ENCODE measurements at regions not wholly inside any gene's neighbourhood (a gene's known extent, or its start where the extent isn't known, plus 50 kb on each side); places are given as distances from the start of the nearest gene placed in this dataset.

DNA sequence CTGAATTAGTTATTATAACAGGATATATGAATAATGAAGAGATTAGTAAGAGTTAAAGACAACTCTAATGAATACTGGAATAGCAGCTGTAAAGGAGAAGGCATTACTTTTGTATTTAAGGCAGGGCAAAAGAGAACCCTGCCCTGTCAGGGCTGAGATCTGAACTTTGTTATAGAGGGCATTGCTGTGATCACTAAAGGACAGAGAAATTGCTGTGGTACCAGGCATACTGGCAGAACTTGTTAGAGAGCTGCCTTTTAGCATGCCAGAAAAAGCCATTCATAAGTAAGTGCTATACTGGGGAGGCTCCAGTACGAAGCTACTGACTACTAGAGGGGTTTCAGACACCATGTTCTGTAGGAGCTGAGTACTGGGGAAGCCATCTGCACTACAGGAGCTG lies 481.8 kb downstream of the SEMA3D start:
- DNase-seq: no peak
- no peak for ATAC-seq (ENCODE audit: poor library complexity)
- intact Hi-C loops (cut with DNase I): no loop called here

DNA sequence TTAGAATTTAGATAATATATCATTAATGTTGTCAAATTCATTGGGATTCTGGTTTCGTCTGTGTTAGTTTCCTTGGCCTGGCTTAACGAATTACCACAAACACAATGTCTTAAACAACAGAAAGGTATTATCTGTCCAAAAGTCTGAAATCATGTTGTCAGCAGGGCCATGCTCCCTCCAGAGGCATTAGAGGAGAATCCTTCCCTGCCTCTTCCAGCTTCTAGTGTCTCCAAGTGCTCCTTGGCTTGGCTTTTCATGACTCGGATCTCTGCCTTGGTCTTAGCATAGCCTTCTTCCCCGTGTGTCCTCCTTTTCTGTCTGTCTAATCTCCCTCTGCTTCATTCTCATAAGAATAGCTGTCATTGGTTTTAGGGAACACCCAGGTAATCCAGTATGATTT lies 482.5 kb downstream of the SEMA3D start:
- intact Hi-C loops (cut with DNase I): no loop called here
- ATAC-seq (ENCODE audit: poor library complexity) (no peak), DNase-seq (no peak)

DNA sequence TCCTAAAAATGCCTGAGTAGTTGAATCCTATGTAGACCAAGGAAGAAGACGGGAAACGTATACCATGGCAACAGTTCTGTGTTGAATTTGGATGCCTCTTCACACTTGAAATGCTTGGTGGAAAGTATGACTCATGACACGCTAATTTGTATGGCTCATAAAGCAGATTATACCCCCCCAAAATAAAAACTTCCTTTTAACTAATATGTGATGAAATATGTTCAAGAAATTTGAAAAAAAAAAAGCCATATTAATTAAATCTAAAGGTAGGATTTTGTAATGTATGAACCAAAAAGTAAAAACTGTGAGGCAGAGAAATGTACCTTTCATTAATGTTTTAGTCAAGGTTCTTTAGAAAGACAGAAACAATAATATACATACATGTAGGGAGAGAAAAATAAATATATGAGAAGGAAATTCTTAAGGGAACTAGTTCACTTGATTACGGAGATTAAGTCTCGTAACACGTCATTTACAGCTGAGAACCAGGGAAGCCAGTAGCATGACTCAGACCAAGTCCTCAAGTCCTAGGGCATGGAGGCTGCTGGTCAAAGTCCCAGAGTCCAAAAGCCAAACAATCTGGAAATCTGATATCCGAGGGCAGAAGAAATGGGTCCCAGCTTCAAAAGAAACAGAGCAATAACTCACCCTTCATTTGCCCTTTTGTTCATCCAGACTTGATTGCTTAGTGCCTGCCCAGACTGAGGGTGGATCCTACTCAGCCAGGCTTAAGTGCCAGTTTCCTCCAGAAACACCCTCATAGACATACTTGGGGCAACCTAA lies 485.1 kb downstream of the SEMA3D start:
- intact Hi-C loops (cut with DNase I): no loop called here
- DNase-seq (no peak), ATAC-seq (ENCODE audit: poor library complexity) (no peak)

DNA sequence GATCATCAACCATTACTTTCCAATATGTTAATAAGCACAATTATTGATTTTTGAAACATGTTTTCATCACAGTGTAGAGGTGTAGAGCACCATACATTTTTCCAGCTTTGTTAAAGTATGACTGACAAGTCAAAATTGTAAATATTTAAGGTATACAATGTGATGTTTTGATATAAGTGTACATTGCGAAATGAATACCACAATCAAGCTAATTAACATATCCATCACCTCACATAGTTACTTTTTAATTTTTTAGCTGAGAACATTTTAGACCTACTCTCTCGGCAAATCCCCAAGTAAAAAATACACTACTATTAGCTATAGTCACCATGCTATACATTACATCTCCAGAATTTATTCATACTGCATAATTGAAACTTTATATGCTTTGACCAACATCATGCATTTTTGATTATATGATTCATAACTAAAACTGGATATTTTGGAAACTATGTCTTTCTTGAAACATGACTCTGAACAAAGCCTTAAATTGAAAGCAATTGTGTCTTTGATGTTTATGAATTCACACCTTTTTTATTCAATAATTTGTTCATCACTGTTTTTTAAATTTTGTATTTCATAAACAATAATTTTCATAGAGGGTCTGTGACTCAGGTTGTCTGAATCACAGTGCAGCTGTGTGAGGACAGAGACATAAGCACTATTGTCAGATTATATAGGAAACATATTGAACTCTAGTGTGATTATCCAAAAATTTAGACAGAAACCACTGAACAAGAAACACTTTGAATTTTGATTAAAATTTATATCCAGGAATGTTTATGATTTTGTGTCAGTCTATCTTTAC lies 486.1 kb downstream of the SEMA3D start:
- DNase-seq (no peak), ATAC-seq (ENCODE audit: poor library complexity) (no peak)
- intact Hi-C loops (cut with DNase I): no loop called here

DNA sequence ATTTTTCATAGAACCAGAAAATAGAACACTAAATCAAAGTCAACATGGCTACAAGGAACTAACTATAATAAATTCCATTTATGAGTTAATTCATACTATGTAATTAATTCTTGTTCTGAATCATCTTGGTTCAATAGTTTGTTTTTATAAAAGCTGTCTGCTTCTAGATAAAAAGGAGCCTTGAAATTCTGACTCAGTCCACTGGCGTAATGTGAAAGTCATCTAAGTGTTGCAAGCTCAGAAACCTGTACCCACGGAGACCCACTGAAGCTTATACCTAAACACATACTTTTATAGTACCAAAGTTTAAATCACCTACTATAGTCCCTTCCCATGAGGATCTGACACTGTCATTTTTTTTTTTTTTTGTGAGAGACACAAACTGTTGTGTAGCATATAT lies 489.4 kb downstream of the SEMA3D start:
- intact Hi-C loops (cut with DNase I): no loop called here
- ATAC-seq (ENCODE audit: poor library complexity) (no peak), DNase-seq (no peak)

DNA sequence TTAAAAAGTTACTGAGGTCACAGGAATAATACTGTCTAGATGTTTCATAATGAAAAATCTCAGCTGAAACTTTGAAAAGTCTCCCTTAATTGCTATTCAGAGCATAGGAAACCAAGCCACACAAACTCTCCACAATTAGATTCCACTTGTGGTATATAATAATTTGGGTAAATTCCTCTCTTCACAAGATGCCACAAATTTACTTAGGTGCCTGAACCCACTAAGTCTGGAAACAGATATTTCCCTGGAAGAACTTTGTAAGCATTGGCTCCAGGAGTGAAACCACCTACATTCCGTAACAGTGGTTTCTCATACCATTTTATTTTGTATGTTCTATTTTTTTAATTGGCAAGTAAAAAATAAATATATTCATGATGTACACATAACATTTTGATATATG lies 493.4 kb downstream of the SEMA3D start:
- ATAC-seq (ENCODE audit: poor library complexity) (no peak), DNase-seq (no peak)
- intact Hi-C loops (cut with DNase I): no loop called here

DNA sequence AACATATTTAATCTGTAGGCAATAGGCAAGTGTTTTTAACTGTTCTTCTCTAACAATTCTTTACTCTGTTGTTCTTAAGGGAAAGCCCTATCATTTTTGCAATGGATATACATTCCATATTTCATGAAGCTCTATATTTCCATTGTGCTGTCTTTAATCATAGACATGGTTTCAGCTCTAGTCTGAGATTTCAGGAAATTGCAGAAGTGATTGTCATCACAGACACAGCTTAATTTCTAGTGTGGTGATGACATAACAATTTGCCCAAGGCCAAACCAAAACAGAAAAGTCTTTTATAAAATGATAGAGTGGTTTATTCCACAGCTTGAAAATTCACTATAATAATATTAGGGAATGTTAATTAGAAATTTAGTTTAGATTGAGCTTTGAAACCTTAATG lies 494.1 kb upstream of the SEMA3A start:
- DNase-seq (no peak), ATAC-seq (ENCODE audit: poor library complexity) (no peak)
- intact Hi-C loops (cut with DNase I): no loop called here

DNA sequence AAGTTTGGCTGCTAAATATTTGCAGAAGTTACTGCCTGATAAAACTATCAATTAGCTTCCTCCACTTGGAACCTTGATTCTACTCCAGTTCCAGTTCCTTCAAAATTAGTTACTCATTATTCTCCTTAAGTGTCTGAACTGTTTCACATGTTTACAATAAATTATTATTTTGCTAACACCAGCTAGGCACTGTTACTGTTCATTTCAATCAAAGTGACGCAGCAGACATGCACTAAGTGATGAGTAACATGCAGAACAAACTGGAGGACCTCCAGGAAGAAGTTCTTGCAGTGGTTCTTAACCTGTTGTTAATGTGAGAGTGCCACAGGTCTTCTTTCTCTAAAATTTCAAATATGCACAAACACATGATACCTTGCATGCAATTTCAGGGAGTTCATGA lies 491.8 kb upstream of the SEMA3A start:
- DNase-seq: no peak
- no peak for ATAC-seq (ENCODE audit: poor library complexity)

DNA sequence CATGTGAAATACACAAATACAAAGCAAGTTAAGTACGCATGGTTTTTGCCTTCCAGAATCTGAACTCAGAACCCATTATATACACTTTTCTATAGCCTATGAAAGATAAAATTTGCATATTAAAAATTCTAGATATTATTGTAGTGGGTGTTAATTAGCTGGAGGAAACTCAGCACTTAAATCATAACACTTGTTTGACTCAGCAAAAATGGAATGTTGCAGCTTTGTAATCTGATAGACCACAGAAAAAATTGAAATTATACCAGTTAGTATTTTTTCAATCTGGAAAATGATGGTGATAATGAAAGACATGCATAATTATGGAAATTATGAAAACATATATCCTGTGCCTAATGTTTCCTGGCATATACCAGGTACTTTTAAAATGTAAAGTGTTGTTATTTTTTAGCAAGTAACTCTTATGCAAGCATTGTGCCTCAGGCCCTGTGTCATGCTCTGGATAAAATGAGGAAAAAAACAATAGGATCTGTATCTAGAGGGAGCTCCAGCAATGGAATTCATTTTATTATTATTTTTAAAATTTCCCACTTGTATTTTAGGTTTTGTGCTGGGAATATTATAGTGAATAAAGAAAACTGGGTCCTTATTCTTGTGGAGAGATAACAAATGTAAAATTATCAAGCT lies 490.4 kb upstream of the SEMA3A start:
- intact Hi-C loops (cut with DNase I): no loop called here
- no peak for ATAC-seq (ENCODE audit: poor library complexity)
- DNase-seq: no peak

More for the DNA sequence above, 491.8 kb upstream of the SEMA3A start:
- intact Hi-C loops (cut with DNase I): no loop called here

DNA sequence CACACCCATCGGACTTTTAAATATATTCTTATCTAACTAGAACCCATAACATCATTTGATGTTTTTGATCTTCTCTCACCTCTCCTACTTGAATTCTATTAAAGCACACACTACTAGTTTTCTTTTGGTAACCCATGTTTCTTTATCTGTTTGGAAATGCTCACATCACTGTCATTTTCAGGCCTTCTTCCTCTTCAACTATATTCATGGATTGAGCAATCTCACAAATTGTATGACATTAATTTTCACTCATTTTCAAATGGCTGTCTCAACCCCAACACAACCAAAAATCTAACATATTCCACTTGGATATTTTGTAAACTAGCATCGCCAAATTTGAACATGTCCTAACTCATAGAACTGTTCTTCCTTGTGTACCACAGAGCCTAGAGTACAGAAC lies 488.0 kb upstream of the SEMA3A start:
- no peak for ATAC-seq (ENCODE audit: poor library complexity)
- intact Hi-C loops (cut with DNase I): no loop called here
- no peak for DNase-seq

DNA sequence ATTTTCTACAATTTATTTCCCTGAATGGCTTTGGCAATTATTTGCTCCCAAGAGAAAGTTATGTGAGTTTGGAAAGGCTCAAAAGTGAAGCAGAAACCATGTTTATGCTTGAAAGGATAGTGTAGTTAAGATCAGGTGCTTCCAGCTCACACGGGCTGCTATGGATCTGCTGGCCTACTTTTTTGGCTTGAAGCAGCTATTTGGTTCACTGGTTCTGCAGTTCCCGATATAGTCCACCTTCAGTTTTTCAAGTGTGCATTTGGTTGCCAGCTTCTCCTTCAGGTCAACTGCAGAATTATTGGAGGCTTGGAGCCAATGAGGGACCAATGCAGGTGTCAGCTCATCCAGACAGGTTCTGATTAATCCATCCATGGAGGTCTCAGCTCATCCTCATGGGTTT lies 484.3 kb upstream of the SEMA3A start:
- intact Hi-C loops (cut with DNase I): no loop called here

DNA sequence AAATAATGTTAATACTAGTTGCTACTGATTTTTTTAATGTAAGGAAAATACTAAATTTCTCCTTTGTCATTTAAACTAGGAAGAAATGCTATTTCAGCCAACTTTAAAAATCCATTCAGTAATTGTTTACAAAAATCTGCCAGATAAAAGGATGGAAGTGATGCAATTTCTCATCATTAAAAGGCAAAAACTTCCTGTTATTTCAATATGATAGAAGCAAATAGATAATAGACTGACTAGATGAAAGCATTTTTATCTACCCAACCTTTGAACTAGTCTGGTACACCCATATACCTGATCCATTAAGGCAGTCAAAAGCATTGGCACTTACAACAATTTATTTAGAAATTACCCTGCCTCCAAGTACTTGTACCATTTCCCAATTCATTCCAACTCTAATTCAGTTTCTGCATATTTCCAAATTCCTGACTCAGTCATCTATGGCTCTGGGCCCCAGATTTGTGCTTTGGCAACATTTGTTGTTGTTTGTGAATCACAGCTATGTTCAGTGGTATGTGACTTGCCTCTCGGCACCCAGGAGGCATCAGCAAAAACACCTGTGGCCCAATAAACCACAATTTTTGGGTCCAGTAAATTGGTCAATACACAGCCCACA lies 482.6 kb upstream of the SEMA3A start:
- ATAC-seq (ENCODE audit: poor library complexity) (no peak), DNase-seq (no peak)
- intact Hi-C loops (cut with DNase I): no loop called here

More for the DNA sequence above, 484.3 kb upstream of the SEMA3A start:
- DNase-seq (no peak), ATAC-seq (ENCODE audit: poor library complexity) (no peak)

DNA sequence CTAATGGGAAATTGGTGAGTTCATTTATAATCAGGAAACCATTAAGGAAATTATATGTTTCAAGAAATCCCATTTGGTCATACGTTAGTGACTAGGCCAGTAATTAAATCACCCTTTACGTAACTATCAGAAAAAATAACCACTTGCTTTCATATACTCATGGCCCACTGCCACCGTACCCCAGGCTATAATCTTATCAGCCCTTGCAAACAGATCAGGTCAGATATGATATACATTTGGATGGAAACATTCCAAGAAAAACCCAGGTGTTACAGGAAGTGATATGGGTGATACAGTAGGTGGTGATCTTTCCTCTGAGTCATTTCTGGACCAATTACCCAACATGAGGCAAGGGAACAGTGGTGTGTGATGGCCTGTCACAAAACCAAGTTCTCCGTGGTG lies 481.0 kb upstream of the SEMA3A start:
- DNase-seq: no peak
- intact Hi-C loops (cut with DNase I): no loop called here
- ATAC-seq (ENCODE audit: poor library complexity): no peak

DNA sequence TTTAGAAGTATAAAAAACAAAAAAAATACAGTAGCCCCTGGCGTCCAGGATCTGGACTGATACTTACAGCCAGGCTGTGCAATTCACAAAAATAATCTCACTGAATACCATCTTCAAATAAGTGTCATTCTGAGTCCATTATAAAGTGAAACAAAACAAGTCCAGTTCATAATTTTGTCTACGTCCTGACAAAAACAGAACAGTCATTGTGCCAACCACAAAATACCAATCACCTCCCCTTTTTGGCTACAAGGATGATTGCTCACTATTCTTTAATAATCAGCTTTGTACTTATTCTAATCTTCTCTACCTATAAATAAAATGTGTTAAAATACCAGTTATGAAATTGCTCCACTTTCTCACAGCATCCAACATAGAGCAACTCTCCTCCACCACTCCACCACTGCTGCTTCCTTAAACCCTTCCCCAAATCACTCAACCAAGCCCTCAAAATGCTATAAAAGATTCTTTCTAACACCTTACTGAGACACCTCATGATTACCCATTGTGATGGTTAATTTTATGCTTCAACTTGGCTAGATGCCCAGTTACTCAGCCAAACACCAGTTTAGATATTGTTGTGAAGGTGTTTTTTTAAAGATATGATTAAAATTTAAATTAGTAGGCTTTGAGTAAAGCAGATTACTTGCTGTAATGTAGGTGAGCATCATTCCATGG lies 479.8 kb upstream of the SEMA3A start:
- intact Hi-C loops (cut with DNase I): no loop called here
- no peak for ATAC-seq (ENCODE audit: poor library complexity)
- DNase-seq: no peak

DNA sequence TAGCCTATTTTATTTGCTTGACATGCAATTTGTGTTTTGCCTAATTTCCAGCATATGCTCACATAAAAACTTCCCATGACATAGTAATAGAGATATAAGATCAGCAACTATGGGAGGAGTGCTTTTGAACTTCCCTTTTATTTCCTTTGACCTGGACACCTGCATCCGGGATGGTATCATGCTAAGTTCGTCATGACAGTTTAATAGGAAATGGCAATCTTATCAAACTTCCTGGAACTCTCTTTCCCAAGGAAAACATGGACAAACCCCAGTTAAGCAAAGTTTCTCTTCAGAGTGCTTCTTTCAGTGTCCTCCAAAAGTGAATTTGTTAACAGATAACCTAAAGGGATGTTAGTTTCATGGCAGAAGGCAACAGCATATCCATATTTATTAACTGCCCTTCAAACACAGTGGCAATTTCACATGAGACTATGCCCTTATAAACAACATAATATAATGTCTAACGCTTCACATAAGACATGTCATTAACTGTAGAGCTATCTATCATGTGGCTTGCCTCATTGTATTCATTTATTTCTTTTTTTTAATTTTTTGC lies 474.7 kb upstream of the SEMA3A start:
- intact Hi-C loops (cut with DNase I): no loop called here
- ATAC-seq (ENCODE audit: poor library complexity) (no peak), DNase-seq (no peak)

DNA sequence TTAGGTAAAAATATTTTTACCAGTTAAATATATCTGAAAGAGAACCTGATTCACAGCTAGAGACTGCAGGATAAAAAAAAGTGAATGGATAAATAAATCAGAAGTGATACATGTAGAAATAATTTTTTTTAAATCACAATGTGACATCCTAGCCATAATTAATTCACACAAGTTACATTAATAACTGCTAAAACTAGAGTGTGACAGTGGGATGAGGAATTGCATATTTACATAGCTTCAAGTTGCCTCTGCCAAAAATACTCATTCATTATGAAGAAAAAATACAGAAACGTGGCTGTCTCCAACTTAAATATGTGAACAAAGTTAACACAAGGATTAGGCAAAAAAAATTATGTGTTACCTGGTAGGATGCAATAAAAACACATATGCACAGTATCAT lies 473.5 kb upstream of the SEMA3A start:
- DNase-seq (no peak), ATAC-seq (ENCODE audit: poor library complexity) (no peak)
- intact Hi-C loops (cut with DNase I): no loop called here

DNA sequence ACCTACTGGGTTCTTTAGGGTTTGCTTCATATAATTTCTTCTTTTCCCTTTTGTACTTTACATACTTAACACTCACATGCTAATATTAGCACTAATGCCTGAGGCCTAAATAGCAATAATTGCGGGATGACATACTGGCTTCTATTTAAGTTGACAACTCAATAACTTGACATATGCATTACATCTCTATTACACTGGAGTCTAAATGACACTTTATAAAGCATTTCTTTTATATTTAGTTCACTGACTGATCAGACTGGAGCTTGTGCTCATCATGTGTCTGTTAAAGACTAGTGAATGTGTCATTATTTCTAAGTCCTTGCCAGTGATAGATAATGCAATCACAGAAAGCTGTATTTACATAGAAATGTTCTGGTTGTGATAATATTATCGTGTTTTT lies 472.1 kb upstream of the SEMA3A start:
- intact Hi-C loops (cut with DNase I): no loop called here
- ATAC-seq (ENCODE audit: poor library complexity) (no peak), DNase-seq (no peak)

DNA sequence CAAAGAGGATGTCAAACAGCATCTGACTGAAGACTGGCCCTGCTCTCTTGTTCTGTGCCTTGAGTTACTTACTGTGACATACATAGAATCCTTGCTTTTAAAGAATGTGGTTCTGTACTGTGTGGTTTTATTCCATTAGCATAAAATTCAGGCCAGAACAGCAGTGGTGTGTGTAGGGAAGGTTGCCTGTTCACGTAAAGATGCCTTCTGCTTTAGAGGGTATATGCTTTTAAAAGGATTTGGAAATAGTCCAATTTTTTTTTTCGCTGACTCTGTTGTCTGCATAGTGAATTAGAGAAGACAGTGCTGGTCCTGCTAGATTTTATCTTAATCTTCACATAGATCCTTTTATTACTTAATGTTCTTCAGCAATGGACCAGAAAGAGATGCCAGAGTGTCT lies 470.8 kb upstream of the SEMA3A start:
- intact Hi-C loops (cut with DNase I): no loop called here
- ATAC-seq (ENCODE audit: poor library complexity) (no peak), DNase-seq (no peak)

DNA sequence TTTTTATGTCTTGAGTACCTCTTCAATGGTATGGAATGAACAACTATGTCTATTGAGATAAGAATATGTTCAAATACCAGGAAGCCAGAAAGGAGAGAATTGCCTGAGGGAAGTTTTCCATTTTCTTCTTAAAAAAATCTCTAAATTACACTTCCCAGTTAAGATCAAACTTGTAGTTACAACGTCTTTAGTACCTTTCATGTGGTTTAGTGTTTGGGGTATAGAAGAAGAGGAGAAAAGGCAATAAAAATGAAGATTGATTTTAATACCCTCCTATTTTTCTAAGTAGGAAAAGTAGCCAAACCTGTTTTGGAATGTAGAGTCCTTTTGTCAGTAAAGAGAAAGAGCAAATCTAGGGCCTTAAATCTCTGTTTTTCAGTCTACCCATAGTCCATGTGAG lies 470.0 kb upstream of the SEMA3A start:
- intact Hi-C loops (cut with DNase I): no loop called here
- ATAC-seq (ENCODE audit: poor library complexity) (no peak), DNase-seq (no peak)
